Osteocyte (in vitro differentiated cells): ENCODE measurements at regions not wholly inside any gene's neighbourhood (a gene's known extent, or its start where the extent isn't known, plus 50 kb on each side); places are given as distances from the start of the nearest gene placed in this dataset.

Experiments used
- DNase-seq: peaks from one replicate; pipeline ENCODE4 v3.0.0; 2021; ENCODE audit warnings: mixed read lengths; ENCODE audit not compliant: unreplicated experiment; ENCODE audit errors: extremely low spot score
- H3K27ac Mint-ChIP-seq: one replicate; pipeline ENCODE4 v1.8.0; 2021; ENCODE audit warnings: mild to moderate bottlenecking, mixed read lengths; ENCODE audit not compliant: unreplicated experiment
- H3K27me3 Mint-ChIP-seq: one replicate; pipeline ENCODE4 v1.8.0; 2021; ENCODE audit warnings: mixed read lengths; ENCODE audit not compliant: unreplicated experiment
- H3K36me3 Mint-ChIP-seq: one replicate; pipeline ENCODE4 v1.8.0; 2021; ENCODE audit warnings: mixed read lengths; ENCODE audit not compliant: unreplicated experiment
- H3K4me1 Mint-ChIP-seq: one replicate; pipeline ENCODE4 v1.8.0; 2021; ENCODE audit warnings: mixed read lengths; ENCODE audit not compliant: unreplicated experiment
- H3K4me3 Mint-ChIP-seq: one replicate; pipeline ENCODE4 v1.8.0; 2021; ENCODE audit warnings: mild to moderate bottlenecking, moderate library complexity, mixed read lengths; ENCODE audit not compliant: unreplicated experiment
- H3K9me3 Mint-ChIP-seq: one replicate; pipeline ENCODE4 v1.8.0; 2021; ENCODE audit warnings: mixed read lengths; ENCODE audit not compliant: unreplicated experiment
- TF ChIP-seq, protein P1 (sequence below): fragments of 200-600 bp; sonication (generic); IDR thresholded peaks from 2 replicates; pipeline ENCODE4 v1.5.0; 2021; ENCODE audit warnings: antibody characterized with exemption, mild to moderate bottlenecking, moderate library complexity

GRCh38 chr2:106638580-106638979 lies 151.4 kb downstream of the CD8B2 start:
- Mint-ChIP-seq H3K27me3 (peaks cover 21% of the 10 kb centered on the region), H3K4me3 (no peak overlapping the region), H3K27ac (no peak overlapping the region), H3K4me1 (peaks cover 9% of the 10 kb centered on the region), H3K36me3 (no peaks in the 10 kb centered on the region), H3K9me3 (no peaks in the 10 kb centered on the region)
- DNase-seq, result no peak
- TF ChIP-seq, protein P1, sequence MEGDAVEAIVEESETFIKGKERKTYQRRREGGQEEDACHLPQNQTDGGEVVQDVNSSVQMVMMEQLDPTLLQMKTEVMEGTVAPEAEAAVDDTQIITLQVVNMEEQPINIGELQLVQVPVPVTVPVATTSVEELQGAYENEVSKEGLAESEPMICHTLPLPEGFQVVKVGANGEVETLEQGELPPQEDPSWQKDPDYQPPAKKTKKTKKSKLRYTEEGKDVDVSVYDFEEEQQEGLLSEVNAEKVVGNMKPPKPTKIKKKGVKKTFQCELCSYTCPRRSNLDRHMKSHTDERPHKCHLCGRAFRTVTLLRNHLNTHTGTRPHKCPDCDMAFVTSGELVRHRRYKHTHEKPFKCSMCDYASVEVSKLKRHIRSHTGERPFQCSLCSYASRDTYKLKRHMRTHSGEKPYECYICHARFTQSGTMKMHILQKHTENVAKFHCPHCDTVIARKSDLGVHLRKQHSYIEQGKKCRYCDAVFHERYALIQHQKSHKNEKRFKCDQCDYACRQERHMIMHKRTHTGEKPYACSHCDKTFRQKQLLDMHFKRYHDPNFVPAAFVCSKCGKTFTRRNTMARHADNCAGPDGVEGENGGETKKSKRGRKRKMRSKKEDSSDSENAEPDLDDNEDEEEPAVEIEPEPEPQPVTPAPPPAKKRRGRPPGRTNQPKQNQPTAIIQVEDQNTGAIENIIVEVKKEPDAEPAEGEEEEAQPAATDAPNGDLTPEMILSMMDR, result no peak

- Mint-ChIP-seq H3K27ac (no peak overlapping the region), H3K36me3 (no peaks in the 10 kb centered on the region), H3K4me1 (peaks cover 9% of the 10 kb centered on the region), H3K9me3 (no peaks in the 10 kb centered on the region), H3K4me3 (no peak overlapping the region), H3K27me3 (peaks cover 6% of the 10 kb centered on the region)
- TF ChIP-seq, protein P1, result no peak
- DNase-seq, result no peak
Observed at GRCh38 chr2:106642679-106643078, 155.5 kb downstream of the CD8B2 start.

- Mint-ChIP-seq H3K4me3 (no peak overlapping the region), H3K27me3 (peaks cover 6% of the 10 kb centered on the region), H3K27ac (no peak overlapping the region), H3K36me3 (no peaks in the 10 kb centered on the region), H3K9me3 (no peaks in the 10 kb centered on the region), H3K4me1 (peaks cover 2% of the 10 kb centered on the region)
- no peak for DNase-seq
- TF ChIP-seq, protein P1, result no peak
Observed at GRCh38 chr2:106644623-106645022, 157.5 kb downstream of the CD8B2 start.

DNA sequence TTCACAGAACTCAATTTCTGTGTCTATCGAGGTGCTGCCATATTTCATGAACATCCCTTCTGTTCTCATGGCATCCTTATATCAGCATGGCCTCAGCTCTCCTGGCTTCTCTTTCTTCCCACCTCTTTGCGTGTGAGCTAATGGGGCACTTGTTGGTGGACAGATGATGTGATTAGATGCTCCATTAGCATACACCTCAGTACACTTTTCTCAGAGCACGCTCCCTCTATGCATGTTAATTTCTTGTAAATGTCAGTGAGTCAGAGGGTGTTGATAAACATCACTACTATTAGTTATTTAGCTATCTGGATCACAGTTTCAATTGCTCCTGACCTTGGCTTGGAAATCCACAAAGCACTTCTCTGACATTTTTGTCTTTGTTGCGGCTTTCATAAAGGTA lies 159.4 kb downstream of the CD8B2 start:
- peaks cover 2% of the 10 kb centered on the region for H3K4me1 Mint-ChIP-seq
- H3K36me3 Mint-ChIP-seq, result no peaks in the 10 kb centered on the region
- H3K27ac Mint-ChIP-seq, result no peak overlapping the region
- no peak overlapping the region for H3K4me3 Mint-ChIP-seq
- TF ChIP-seq, protein P1, result no peak
- H3K9me3 Mint-ChIP-seq, result peaks cover 5% of the 10 kb centered on the region
- DNase-seq, result no peak
- peaks cover 19% of the 10 kb centered on the region for H3K27me3 Mint-ChIP-seq

GRCh38 chr2:106649306-106649705 lies 162.1 kb downstream of the CD8B2 start:
- Mint-ChIP-seq H3K4me1 (no peaks in the 10 kb centered on the region), H3K27me3 (peaks cover 33% of the 10 kb centered on the region), H3K4me3 (no peak overlapping the region), H3K27ac (no peak overlapping the region), H3K36me3 (no peaks in the 10 kb centered on the region), H3K9me3 (peaks cover 5% of the 10 kb centered on the region)
- no peak for DNase-seq
- TF ChIP-seq, protein P1, result no peak
